MM.1S (cell line): ENCODE measurements at regions not wholly inside any gene's neighbourhood (a gene's known extent, or its start where the extent isn't known, plus 50 kb on each side); places are given as distances from the start of the nearest gene placed in this dataset.
"Not testable (repeated sequence)": the region's sequence is repeated elsewhere in the genome, so short reads cannot be mapped to it uniquely, and the experiment has no call there.

Experiments used
- EZH2 ChIP-seq: fragments of 300-600 bp; sonication (generic); optimal IDR thresholded peaks from 2 replicates; pipeline ENCODE3; 2017; ENCODE audit warnings: low read depth, mild to moderate bottlenecking, antibody characterized with exemption, low read length, mixed read lengths
- TF ChIP-seq, protein P1 (sequence below): fragments of 300-600 bp; sonication (generic); IDR thresholded peaks from 2 replicates; pipeline ENCODE4 v1.5.1; 2016; ENCODE audit warnings: antibody characterized with exemption, low read length, mixed read lengths

DNA sequence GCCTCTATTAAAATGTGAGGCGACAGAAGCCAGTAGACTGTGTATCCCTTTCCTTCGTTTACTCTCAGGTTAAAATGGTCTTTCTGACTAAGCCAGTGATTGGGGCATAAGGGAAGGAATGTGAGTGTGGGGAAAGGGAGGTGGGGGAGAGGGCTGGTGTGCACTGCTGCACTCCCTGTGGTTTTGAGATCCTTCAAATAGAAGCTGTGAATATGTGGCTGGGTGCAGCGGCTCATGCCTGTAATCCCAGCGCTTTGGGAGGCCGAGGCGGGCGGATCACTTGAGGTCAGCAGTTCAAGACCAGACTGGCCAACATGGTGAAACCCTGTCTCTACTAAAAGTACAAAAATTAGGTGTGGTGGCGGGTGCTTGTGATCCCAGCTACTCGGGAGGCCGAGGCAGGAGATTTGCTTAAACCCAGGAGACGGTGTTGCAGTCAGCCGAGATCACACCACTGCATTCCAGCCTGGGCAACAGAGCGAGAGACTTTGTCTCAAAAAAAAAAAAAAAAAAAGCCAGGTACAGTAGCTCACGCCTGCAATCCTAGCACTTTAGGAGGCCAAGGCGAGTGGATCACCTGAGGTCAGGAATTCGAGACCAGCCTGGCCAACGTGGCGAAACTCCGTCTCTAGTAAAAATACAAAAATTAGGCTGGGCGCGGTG lies 78.8 kb downstream of the TOMM20 start:
- TF ChIP-seq, protein P1, sequence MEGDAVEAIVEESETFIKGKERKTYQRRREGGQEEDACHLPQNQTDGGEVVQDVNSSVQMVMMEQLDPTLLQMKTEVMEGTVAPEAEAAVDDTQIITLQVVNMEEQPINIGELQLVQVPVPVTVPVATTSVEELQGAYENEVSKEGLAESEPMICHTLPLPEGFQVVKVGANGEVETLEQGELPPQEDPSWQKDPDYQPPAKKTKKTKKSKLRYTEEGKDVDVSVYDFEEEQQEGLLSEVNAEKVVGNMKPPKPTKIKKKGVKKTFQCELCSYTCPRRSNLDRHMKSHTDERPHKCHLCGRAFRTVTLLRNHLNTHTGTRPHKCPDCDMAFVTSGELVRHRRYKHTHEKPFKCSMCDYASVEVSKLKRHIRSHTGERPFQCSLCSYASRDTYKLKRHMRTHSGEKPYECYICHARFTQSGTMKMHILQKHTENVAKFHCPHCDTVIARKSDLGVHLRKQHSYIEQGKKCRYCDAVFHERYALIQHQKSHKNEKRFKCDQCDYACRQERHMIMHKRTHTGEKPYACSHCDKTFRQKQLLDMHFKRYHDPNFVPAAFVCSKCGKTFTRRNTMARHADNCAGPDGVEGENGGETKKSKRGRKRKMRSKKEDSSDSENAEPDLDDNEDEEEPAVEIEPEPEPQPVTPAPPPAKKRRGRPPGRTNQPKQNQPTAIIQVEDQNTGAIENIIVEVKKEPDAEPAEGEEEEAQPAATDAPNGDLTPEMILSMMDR: not testable (repeated sequence)
- TF ChIP-seq EZH2: not testable (repeated sequence)
